M059J (cell line): ENCODE measurements at regions not wholly inside any gene's neighbourhood (a gene's known extent, or its start where the extent isn't known, plus 50 kb on each side); places are given as distances from the start of the nearest gene placed in this dataset.

Experiments used
- DNase-seq: peaks from one replicate; pipeline ENCODE4 v3.0.0-alpha.2; 2012; ENCODE audit warnings: low read depth

DNA sequence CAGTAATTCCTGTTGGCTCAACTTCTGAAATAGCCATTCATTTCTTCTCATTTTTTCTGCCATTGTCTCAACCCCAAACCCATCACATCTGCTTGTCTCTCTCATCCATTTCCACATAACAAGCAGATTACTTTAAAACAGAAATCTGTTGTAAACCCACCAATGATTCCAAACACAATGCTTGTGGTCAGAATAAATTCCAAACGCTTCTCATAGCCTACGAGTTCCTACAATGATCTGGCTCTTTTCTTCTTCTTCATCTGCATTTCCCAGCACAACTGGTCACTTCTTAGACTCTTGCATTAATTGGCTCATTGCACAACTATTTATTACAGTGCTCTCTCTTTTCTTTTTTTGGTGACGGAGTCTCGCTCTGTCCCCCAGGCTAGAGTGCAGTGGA, 364.1 kb downstream of the GATA3 start:
- DNase-seq = peak; percentile 82

GRCh38 chr10:8420182-8420581, 365.7 kb downstream of the GATA3 start:
- no peak for DNase-seq

- DNase-seq = no peak
Measured at GRCh38 chr10:8424555-8425211, 370.2 kb downstream of the GATA3 start.

DNA sequence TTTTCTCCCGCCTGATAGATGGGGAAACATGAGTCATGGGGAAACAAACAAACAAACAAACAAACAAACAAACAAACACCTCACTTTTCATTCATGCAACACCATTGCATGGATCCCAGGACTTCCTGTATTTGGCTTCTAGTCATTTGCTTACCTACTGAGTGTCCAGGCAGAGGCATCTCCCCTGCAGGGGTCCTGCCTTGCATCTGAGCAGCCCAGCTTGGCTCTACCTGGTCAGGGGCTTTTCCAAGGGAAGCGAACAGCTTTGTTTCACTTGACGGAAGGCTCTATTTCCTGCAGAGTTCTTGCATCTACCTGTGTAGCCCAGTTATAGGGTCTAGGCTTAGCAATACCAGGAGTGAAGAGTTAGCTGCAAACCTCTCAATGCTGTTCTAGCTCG, 374.2 kb downstream of the GATA3 start:
- DNase-seq = no peak

- DNase-seq = no peak
Measured at GRCh38 chr10:8430321-8430720, 375.8 kb downstream of the GATA3 start.

- DNase-seq = no peak
Measured at GRCh38 chr10:8431511-8431910, 377.0 kb downstream of the GATA3 start.

GRCh38 chr10:8435186-8436055, 380.9 kb downstream of the GATA3 start:
- DNase-seq = peak; percentile 66

DNA sequence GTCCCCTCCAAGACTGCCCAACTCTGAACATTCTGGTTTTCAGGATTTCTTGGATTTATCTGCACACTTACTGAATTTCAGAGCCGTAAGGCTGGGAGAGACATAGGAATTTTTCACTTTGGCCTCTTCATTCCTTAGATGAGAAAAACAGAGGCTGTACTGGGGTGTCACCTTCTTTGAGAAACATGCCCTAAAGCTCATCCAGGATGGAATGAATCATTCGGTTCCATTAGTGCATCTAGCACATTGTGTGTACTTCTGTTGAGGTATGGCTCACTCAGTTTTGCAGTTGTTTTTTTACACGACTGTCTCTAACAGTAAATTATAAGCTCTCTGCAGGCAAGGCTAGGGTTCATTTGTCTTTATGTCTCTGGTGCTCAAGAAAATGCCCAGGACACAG, 383.4 kb downstream of the GATA3 start:
- DNase-seq = peak; percentile 63

GRCh38 chr10:8438603-8439002, 384.1 kb downstream of the GATA3 start:
- DNase-seq = no peak

DNA sequence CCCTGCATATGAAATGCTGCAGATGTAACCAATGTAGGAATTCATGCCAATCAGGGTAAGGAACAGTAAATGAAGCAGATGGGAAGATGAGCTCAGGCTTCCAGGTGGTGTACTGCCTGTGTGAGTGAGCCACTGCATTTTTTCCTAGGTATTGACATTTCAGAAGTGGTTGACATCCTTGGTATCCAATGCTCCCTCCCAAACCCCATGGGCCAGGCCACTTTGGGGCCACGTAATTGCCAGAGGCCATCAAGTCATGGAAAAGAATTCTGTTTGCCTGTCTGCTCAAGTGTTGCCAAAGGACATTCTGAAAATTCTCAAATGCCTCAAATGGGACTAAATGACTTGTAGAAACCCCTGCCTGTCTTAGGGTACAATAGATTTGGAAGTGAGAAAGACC, 384.6 kb downstream of the GATA3 start:
- DNase-seq = peak; percentile 50

GRCh38 chr10:8444630-8445029, 390.1 kb downstream of the GATA3 start:
- no peak for DNase-seq

- no peak for DNase-seq
Measured at GRCh38 chr10:8445353-8445752, 390.9 kb downstream of the GATA3 start.

DNA sequence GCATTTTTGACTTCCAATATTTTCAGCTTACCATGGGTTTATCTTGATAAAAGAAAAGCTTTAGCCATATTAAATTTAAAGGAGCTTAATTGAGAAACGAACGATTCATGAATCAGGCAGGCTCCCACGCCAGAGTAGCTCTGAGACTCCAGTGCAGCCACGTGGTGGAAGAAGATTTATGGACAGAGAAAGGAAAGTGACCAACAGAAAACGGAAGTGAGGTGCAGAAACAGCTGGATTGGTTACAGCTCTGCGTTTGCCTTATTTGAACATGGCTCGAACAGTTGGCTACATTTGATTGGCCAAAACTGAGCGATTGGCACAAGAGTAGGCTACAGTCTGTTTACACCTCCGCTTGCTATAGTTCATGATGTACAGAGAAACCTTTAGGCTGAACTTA, 395.4 kb downstream of the GATA3 start:
- DNase-seq = no peak

- DNase-seq = peak; percentile 42
Measured at GRCh38 chr10:8453587-8453986, 399.1 kb downstream of the GATA3 start.

DNA sequence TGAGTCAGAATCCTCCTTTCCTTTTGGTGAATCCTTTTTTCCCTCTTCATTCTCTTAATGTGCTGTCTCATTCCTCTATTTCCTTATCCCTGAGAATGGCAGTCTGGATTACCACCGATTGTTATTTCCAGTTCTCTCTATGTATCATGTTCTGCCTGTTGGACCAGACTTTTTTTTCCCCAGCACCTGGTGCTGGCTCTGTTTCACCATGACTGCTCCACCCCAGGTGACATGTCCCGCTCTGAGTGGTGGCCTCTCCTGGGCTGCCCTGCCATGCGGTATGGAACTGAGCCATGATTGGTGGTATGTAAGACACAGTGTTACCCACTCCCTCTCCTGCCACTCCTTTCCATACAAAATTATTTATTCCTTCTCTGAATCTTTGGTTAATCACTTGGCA, 399.9 kb downstream of the GATA3 start:
- no peak for DNase-seq

DNA sequence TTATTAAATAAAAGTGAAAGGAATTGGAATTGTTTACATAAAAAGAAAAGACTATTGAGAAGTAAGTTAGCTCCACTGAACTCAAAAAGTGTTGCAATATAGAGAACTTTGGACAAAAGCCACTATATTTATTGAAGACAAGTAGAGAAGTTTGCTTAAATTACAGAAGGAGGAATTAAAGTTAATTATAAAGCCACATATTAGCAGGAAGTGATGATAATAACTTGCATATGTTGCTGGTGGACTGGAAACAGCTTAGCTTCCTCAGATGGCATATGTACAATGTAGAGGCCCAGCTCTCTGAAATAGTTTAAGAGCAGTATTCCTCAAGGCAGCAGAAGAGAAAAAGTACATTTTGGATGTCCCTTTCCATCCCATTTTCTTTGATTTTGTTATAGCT, 400.7 kb downstream of the GATA3 start:
- no peak for DNase-seq

DNA sequence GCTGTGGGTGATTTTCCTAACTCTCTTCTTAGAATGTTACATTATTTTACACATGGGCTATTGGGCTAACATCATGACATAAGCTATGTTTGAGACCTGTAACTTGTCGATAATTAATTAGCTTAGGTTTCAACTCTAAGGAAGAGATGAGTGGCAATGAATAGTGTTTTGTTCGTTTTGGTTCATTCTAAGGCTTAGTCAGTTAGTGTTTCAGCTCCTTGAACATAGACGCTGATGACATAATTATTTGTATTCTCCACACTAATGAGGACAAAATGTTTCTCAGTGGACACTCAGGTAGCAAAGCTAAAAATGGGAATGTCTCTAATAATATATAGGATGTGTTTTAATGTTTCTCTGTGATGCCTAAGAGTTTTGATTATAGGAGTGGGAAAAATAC, 401.9 kb downstream of the GATA3 start:
- no peak for DNase-seq

DNA sequence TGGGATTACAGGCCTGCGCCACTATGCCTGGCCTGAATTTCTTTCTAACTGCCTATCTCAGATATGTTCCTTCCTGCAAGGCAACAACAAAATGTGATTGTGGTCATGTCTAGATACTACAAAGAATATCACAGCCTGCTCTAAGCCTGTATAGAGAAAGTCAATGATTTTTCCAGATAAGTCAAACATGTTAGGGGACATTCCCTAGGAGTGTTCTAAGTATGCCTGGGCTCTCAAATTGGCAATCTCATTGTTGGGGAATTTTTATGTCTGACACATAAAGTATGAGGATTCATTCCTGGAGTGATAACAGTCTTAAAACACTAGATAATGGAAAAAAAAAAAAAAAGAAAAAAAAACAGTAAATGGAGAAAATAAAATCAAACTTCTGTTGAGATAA, 406.1 kb downstream of the GATA3 start:
- no peak for DNase-seq

DNA sequence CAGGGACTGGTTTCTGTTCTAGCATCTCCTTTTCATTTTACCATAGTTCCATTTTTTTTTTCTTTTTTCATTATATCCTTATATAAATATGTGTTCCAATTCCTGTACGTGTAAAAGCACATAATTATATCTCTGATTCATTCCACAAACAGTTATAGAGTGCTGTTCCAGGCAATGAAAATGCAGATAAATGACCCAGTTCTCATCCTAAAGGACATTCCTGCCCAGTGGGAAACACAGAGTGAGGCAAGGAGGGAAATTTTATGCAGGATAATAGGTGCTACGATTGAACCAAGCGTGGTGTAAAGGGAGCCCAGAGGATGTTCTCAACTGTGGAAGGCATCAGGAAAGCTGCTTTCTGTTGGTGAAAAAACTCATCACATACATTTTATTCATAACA, 408.1 kb downstream of the GATA3 start:
- no peak for DNase-seq

- DNase-seq = no peak
Measured at GRCh38 chr10:8463853-8464252, 409.4 kb downstream of the GATA3 start.

DNA sequence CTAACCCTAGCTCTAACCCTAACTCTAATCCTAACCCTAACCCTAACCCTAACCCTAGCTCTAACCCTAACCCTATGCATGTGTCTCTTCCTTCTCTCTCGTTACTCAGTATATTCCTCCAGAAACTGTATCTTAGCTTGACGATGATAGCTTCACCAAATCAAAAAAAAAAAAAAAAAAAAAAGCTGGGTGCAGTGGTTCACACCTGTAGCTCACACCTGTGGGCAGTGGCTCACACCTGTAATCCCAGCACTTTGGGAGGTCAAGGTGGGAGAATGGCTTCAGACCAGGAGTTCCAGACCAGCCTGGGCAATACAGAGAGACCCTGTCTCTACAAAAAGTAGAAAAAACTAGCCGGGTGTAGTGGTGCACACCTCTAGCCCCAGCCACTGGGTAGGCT, 414.0 kb downstream of the GATA3 start:
- no peak for DNase-seq

DNA sequence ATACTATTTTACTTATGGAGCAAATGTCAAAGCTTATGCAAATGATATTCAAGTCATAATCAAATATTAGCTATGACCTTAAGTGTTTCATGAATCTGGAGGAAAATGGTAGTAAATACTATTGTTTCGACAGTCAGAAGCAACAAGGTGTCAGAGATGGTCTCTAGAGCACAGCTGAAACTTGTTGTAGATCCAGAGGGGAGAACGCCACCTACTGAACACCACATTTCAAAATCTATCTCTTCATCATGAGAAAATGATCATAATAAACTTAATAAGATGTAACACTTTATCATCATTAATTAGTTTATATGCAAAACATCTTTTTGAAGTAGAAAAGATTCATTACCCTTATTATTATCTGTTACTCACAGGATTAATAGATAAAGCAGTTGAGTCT, 418.7 kb downstream of the GATA3 start:
- DNase-seq = peak; percentile 6

GRCh38 chr10:8477300-8477699, 422.8 kb downstream of the GATA3 start:
- no peak for DNase-seq
